ENCODE measurements at regions not wholly inside any gene's neighbourhood (a gene's known extent, or its start where the extent isn't known, plus 50 kb on each side); places are given as distances from the start of the nearest gene placed in this dataset.

Small RNA genes in the stretch of these regions (small RNA-seq; reads per million reads assigned to genes)
- gene AC093787.1, result 0 reads per million in 4 donors
